Activated CD8-positive, alpha-beta T cell treated with anti-CD3 and anti-CD28 coated beads for 36 hours (primary cell): ENCODE measurements at regions not wholly inside any gene's neighbourhood (a gene's known extent, or its start where the extent isn't known, plus 50 kb on each side); places are given as distances from the start of the nearest gene placed in this dataset.

Experiments
- ATAC-seq: fragments of 200-7000 bp; cut with Tn5 transposase; one replicate; pipeline ENCODE4 v1.10.0; 2021; ENCODE audit warnings: mild to moderate bottlenecking, moderate library complexity
- CTCF ChIA-PET: fragments of 350-600 bp; sonication (Branson Sonifier 250); formaldehyde crosslinking; loops from one replicate; lab custom pipeline; 2021; ENCODE audit warnings: antibody characterized with exemption; lab: Charles Lee
- POLR2A ChIA-PET: fragments of 350-600 bp; sonication (Branson Sonifier 250); formaldehyde crosslinking; loops from one replicate; lab custom pipeline; 2021; ENCODE audit warnings: antibody characterized with exemption; lab: Charles Lee
- DNase-seq: peaks from one replicate; pipeline ENCODE4 v3.0.0-alpha.2; 2020
- H3K27ac Mint-ChIP-seq: one replicate; pipeline ENCODE4 v1.8.0; 2021; ENCODE audit warnings: mild to moderate bottlenecking, mixed read lengths
- H3K27me3 Mint-ChIP-seq: one replicate; pipeline ENCODE4 v1.8.0; 2021; ENCODE audit warnings: mixed read lengths
- H3K36me3 Mint-ChIP-seq: one replicate; pipeline ENCODE4 v1.8.0; 2021; ENCODE audit warnings: low read depth, mixed read lengths
- H3K4me1 Mint-ChIP-seq: one replicate; pipeline ENCODE4 v1.8.0; 2021; ENCODE audit warnings: low read depth, mixed read lengths
- H3K4me3 Mint-ChIP-seq: one replicate; pipeline ENCODE4 v1.8.0; 2021; ENCODE audit warnings: mild to moderate bottlenecking, moderate library complexity, mixed read lengths
- H3K9me3 Mint-ChIP-seq: one replicate; pipeline ENCODE4 v1.8.0; 2021; ENCODE audit warnings: mixed read lengths
- intact Hi-C: fragments of 100-400 bp; cut with micrococcal nuclease; formaldehyde crosslinking; loops from one replicate; pipeline ENCODE4 v1.10.0; 2022
- TF ChIP-seq, protein P1 (sequence below): fragments of 200-600 bp; IDR thresholded peaks from one replicate; pipeline ENCODE4 v1.8.0; 2022; ENCODE audit warnings: antibody characterized with exemption, mild to moderate bottlenecking

DNA sequence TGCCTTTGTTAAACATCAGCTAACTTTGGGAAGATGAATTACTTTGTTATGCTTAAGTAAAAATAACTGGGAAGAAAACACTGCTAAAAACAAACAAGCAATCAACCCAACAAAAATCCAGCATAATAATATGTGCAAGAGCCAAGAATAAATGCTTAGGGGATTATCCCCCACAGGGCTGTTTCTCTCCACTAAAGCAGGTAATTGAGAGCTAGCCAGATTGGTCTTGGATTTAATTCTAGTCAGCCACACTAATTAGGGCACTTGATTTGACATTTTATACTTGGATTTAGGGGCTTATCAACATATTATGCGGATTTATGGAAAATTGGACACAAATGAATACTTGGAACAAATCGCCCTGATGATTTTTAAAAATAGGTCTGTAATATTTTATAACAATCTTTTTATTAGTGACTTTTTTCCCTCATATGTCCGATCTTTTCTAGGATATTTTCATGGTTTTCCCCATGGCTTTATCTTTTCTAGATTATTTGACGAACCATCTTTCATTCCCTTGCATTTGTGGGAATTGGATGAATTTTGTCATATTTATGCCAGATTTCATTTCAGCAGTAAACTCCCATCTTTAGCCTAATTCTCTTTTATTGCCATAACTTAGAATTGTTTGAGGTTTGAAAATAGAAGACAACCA is 199.1 kb upstream of the NXPH2 start:
- Mint-ChIP-seq H3K9me3 (peaks cover 6% of the 10 kb centered on the region), H3K4me1 (no peaks in the 10 kb centered on the region), H3K27ac (no peak overlapping the region), H3K4me3 (no peak overlapping the region), H3K36me3 (no peaks in the 10 kb centered on the region), H3K27me3 (no peaks in the 10 kb centered on the region)
- TF ChIP-seq, protein P1, sequence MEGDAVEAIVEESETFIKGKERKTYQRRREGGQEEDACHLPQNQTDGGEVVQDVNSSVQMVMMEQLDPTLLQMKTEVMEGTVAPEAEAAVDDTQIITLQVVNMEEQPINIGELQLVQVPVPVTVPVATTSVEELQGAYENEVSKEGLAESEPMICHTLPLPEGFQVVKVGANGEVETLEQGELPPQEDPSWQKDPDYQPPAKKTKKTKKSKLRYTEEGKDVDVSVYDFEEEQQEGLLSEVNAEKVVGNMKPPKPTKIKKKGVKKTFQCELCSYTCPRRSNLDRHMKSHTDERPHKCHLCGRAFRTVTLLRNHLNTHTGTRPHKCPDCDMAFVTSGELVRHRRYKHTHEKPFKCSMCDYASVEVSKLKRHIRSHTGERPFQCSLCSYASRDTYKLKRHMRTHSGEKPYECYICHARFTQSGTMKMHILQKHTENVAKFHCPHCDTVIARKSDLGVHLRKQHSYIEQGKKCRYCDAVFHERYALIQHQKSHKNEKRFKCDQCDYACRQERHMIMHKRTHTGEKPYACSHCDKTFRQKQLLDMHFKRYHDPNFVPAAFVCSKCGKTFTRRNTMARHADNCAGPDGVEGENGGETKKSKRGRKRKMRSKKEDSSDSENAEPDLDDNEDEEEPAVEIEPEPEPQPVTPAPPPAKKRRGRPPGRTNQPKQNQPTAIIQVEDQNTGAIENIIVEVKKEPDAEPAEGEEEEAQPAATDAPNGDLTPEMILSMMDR, result no peak
- intact Hi-C loops, result no loop called here
- ChIA-PET CTCF (no interaction called here), POLR2A (no interaction called here)
- DNase-seq (no peak), ATAC-seq (no peak)

DNA sequence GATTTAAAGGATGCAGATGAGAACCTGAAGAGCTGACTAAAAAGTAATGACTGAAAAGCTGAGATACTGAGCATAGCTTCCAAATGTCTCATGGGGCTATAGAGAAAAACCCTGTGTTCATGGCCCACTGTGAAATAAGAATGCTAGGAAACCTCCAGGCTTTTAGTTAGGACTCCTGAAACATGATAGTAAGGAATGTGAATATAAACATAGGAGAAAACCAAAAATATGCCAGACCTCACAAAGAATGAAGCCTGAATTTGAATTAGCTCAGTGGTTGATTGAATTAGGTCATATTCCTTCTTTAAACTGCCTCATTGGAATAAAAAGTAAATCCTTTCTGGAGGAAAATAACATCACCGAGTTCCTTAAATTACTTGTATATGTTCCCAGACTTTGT is 194.5 kb upstream of the NXPH2 start:
- ChIA-PET CTCF (no interaction called here), POLR2A (no interaction called here)
- ATAC-seq (no peak), DNase-seq (no peak)
- no peaks in the 10 kb centered on the region for H3K27me3 Mint-ChIP-seq
- intact Hi-C loops, result no loop called here
- TF ChIP-seq, protein P1, result no peak
- no peaks in the 10 kb centered on the region for H3K4me1 Mint-ChIP-seq
- no peaks in the 10 kb centered on the region for H3K36me3 Mint-ChIP-seq
- peaks cover 7% of the 10 kb centered on the region for H3K9me3 Mint-ChIP-seq
- no peak overlapping the region for H3K4me3 Mint-ChIP-seq
- no peak overlapping the region for H3K27ac Mint-ChIP-seq

DNA sequence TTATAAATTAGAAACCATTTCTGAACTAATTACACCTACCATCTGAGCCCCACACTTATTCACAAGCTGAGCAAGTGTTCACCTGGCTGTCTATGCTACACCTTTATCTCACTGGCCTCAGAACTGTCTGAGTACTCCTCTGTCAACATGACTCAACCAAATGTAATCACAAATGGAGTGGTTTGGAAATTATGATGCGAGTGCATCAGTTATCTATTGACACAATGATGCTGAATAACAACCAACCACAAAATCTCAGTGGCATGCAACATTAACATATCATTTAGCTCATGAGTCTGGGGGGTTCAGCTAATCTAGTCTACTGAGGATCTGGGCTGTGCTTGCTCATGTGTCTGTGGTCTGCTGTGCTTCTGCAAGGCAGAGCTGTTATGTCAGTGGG is 184.2 kb upstream of the NXPH2 start:
- Mint-ChIP-seq H3K4me1 (no peaks in the 10 kb centered on the region), H3K9me3 (peaks cover 4% of the 10 kb centered on the region), H3K27me3 (no peaks in the 10 kb centered on the region), H3K27ac (no peak overlapping the region), H3K4me3 (no peak overlapping the region), H3K36me3 (no peaks in the 10 kb centered on the region)
- CTCF ChIA-PET, result no interaction called here
- TF ChIP-seq, protein P1, result no peak
- intact Hi-C loops, result no loop called here
- DNase-seq (no peak), ATAC-seq (no peak)
- POLR2A ChIA-PET, result no interaction called here

DNA sequence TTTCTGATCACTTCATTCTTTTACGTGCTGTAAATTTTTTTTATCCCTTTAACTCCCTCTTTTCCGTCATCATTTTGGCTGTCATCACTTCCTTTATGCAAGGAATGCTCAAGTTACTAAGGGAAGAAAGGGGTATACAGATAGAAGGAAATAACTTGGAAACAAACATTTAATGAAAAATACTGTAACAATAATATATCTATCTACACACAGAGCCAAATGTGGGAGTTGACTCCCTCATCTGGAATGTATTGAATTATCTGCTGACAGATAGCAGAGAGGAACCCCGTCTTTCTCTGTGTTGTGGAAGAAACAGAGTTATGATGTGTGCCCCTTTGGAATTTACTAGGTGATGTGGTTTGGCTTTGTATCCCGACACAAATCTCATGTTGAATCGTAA is 182.5 kb upstream of the NXPH2 start:
- TF ChIP-seq, protein P1, result no peak
- ChIA-PET CTCF (interaction anchor here (1.1 kb wide), 1 partner anchor 36 kb away, joined by 3 read pairs; no protein-coding TSS in a partner anchor), POLR2A (no interaction called here)
- Mint-ChIP-seq H3K9me3 (peaks cover 7% of the 10 kb centered on the region), H3K27me3 (no peaks in the 10 kb centered on the region), H3K4me1 (no peaks in the 10 kb centered on the region), H3K36me3 (no peaks in the 10 kb centered on the region), H3K4me3 (no peak overlapping the region), H3K27ac (no peak overlapping the region)
- no peak for DNase-seq
- intact Hi-C loops, result no loop called here
- ATAC-seq, result no peak

DNA sequence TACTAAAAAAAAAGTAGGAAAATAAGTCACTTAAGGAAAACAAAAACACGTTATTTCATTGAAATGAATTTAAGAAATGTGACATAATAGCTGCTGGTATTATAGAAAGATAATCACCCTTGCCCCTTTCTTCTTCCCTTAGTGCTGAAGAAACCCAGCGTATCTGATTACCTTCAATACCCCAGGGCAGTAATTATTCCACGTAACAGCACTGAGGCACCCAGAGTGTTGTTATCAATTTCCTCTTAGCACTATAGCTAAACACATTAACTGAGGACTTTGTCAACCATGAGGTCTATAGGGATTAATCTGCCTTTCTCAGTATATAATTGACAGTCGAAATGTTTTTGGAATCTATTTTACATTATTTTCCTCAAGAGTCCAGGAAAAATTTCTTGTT is 180.0 kb upstream of the NXPH2 start:
- Mint-ChIP-seq H3K27me3 (no peaks in the 10 kb centered on the region), H3K27ac (no peak overlapping the region), H3K9me3 (peaks cover 3% of the 10 kb centered on the region), H3K36me3 (no peaks in the 10 kb centered on the region), H3K4me3 (no peak overlapping the region), H3K4me1 (no peaks in the 10 kb centered on the region)
- no peak for DNase-seq
- ATAC-seq, result no peak
- TF ChIP-seq, protein P1, result no peak
- CTCF ChIA-PET, result no interaction called here
- intact Hi-C loops, result no loop called here
- POLR2A ChIA-PET, result no interaction called here
